ENCODE measurements at regions not wholly inside any gene's neighbourhood (a gene's known extent, or its start where the extent isn't known, plus 50 kb on each side); places are given as distances from the start of the nearest gene placed in this dataset.

GRCh38 chr4:11201256-11201655 is 227.4 kb downstream of the HS3ST1 start:
- TF ChIP-seq, protein P1, sequence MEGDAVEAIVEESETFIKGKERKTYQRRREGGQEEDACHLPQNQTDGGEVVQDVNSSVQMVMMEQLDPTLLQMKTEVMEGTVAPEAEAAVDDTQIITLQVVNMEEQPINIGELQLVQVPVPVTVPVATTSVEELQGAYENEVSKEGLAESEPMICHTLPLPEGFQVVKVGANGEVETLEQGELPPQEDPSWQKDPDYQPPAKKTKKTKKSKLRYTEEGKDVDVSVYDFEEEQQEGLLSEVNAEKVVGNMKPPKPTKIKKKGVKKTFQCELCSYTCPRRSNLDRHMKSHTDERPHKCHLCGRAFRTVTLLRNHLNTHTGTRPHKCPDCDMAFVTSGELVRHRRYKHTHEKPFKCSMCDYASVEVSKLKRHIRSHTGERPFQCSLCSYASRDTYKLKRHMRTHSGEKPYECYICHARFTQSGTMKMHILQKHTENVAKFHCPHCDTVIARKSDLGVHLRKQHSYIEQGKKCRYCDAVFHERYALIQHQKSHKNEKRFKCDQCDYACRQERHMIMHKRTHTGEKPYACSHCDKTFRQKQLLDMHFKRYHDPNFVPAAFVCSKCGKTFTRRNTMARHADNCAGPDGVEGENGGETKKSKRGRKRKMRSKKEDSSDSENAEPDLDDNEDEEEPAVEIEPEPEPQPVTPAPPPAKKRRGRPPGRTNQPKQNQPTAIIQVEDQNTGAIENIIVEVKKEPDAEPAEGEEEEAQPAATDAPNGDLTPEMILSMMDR (IDR thresholded peaks at IDR 0.05) = no peak
- TF ChIP-seq POLR2A (IDR thresholded peaks at IDR 0.05) (no peak), POLR2AphosphoS5 (IDR thresholded peaks at IDR 0.05) (no peak)

Data from gastroesophageal sphincter (tissue), 3 donors.